C4-2B (cell line): ENCODE measurements at regions not wholly inside any gene's neighbourhood (a gene's known extent, or its start where the extent isn't known, plus 50 kb on each side); places are given as distances from the start of the nearest gene placed in this dataset.

Experiments used
- H3K27ac ChIP-seq: fragments of 450-650 bp; 2 replicates; pipeline ENCODE4 v1.5.1; 2017
- CTCF ChIP-seq: fragments of 450-650 bp; conservative IDR thresholded peaks from 2 replicates; pipeline ENCODE4 v1.5.1; 2017; ENCODE audit warnings: mild to moderate bottlenecking
- ZFX ChIP-seq: fragments of 450-650 bp; IDR thresholded peaks from 2 replicates; pipeline ENCODE4 v1.6.1; 2017

- H3K27ac ChIP-seq: no peak overlapping the region
- no peak for TF ChIP-seq ZFX
- no peak for TF ChIP-seq CTCF
These were observed 81.3 kb downstream of the CDC42EP3 start for GRCh38 chr2:37590119-37590571.
